CD4-positive, alpha-beta T cell treated with Interferon gamma for 1 hour (primary cell): ENCODE measurements at regions not wholly inside any gene's neighbourhood (a gene's known extent, or its start where the extent isn't known, plus 50 kb on each side); places are given as distances from the start of the nearest gene placed in this dataset.
"Not testable (repeated sequence)": the region's sequence is repeated elsewhere in the genome, so short reads cannot be mapped to it uniquely, and the experiment has no call there.

Source experiments
- DNase-seq: peaks from one replicate; pipeline ENCODE4 v3.0.0-alpha.2; 2020

DNA sequence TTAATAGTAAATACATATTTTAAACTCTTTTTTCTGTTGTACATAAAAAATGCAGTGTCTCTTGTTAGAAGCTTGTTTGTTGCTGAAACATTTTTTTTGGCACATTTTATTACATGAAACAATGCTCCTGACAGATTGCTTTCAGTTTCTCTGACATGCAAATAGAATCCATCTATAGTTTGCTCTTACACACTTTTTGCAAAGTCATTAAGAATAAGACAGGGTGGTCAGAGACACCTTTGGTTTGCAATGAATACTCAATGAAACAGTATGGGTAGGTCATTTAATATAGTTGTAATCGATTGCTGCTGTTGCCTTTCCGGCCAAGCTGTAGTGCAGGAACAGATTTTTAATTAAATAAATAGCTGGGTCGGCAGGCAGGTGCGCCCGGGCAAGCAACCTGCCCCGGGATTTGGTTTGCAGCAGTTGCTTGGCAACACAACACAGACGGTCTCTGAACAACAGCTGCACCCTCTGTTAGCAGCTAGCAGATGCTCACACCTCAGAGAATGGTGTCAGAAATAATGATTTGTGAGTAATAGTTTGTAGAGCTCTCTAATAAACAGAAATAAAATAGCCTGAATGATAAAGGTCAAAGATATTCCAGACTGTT, 115.7 kb upstream of the CACNA2D1 start:
- DNase-seq, result no peak

DNA sequence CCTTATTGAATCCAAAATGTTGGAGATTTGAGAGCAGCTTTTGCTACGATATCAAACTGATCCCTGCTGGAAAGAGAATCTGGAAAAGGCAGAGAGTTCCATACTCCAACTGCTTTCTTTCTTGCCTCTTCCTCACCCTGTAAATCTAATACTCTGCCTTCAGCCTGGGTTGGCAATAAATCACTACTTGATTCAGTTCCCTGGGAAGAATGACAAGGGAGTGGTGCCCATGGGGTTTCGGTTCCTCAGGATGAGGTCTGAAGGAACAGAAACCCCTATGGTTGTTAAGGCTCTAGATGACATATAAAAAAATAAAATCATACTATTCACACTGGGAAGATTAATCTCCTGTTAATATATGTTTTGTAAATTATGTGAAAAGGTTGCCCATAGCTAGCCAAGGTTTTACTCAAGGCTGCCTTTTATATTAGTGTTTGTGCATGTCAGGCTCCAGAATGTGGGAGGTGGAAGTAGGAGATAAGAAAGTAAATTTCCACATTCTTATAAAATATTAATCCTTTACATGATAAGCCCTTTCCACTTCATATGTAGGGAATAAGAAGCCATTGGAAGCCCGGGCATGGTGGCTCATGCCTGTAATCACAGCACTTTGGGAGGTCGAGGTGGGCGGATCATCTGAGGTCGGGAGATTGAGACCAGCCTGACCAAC, 106.2 kb upstream of the CACNA2D1 start:
- DNase-seq, result no peak

GRCh38 chr7:82548141-82548688, 104.6 kb upstream of the CACNA2D1 start:
- DNase-seq, result no peak

DNA sequence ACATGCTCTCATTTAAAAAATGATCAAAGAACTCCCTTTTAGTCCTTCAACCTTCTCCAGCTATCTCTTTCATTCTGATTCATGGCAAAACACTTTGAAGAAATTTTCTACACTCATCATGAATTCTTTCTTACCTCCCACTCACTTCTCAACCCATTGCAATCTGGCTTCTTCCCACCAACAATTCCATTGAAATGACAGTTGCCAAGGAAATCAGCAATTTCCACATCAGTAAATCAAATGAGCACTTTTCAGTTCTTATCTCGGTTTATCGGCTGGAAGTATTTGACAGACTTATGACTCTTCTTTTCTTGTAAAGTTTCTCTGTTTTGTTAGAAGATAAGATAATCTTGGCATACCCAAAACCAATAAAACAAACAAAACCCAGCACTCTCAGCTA, 99.1 kb upstream of the CACNA2D1 start:
- DNase-seq, result no peak

GRCh38 chr7:82539969-82540368, 96.4 kb upstream of the CACNA2D1 start:
- no peak for DNase-seq

DNA sequence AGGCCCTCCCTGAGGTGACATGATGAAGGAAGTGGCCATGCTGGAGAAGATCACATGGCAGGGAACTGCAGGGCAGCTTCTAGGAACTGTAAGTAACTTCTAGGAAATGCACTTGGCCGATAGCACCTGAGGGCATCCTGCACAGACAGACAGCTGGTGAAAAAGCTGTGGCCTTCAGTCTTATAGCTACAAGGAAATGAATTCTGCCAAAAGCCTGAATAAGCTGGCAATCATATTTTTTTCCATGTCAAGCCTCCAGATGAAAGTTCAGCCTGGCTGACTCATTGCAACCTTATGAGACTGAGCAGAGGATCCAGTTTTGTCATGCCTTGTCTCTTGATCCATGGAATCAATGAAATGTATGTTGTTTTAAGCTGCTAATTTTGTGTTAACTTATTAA, 91.1 kb upstream of the CACNA2D1 start:
- no peak for DNase-seq

GRCh38 chr7:82530361-82530760, 86.8 kb upstream of the CACNA2D1 start:
- no peak for DNase-seq

GRCh38 chr7:82528577-82529310, 85.2 kb upstream of the CACNA2D1 start:
- no peak for DNase-seq

DNA sequence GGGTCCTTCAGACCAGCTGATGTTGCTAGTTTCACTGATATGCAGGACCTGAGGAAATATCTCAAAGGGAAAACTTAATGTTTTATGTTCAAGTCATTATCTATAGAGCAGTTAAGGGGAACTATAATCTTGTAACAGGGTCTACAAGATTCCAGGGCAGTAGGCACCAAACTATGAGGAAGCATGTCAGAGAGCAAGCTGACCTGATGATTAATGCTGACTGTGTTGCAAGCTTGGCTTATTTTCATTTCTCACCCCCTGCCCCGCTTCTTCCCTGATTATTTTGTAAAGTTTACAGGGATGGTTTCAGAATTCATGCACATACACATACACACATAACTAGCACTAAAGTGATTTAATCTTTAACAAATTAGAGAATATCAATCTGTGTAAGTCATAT, 84.3 kb upstream of the CACNA2D1 start:
- DNase-seq, result no peak

DNA sequence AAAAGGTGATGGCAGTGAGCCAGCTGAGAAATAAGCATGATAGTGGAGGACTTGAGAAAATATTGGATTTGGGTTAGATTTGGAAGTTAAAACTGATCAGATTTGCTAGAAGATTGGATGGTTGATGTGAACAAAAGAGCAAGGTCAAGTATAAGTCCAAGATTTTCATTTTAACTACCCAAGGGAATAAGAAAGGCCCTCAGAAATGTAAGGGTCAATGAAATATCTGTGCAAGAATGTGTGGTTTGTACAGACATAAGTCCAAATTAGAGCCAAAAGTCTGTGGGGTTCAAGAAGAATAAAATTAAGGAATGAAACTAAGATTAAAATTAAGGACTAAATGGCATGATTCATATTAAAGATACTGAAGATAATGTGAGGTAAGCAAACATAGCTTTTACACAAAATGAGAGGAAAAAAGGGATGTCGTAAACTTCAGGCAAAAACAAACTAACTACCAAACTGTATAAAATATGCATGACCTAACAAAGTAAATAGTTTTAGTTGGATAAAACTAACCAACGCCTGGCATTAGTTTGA, 78.4 kb upstream of the CACNA2D1 start:
- no peak for DNase-seq

GRCh38 chr7:82517050-82517449, 73.5 kb upstream of the CACNA2D1 start:
- no peak for DNase-seq

DNA sequence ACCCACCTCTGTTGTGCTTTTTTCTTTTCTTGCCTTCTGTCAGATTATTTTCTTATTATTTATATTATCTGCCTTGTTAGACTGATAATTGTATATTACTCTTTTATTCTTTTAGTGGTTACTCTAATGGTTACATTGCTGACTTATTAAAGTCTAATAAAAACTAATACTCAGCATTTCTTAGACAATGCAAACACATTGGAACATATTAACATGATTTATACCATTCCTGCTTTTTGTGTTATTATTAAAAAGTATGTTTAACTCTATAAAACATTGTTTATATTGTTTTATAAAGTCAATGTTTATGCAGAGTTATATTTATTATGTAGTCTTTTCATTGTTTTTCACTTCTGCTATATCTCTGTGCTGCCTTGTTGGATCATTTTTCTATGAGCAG, 68.0 kb upstream of the CACNA2D1 start:
- DNase-seq, result no peak

GRCh38 chr7:82507976-82508677, 64.5 kb upstream of the CACNA2D1 start:
- no peak for DNase-seq

GRCh38 chr7:82507365-82507975, 63.9 kb upstream of the CACNA2D1 start:
- DNase-seq, result no peak

GRCh38 chr7:82506702-82507101, 63.1 kb upstream of the CACNA2D1 start:
- DNase-seq, result no peak

GRCh38 chr7:82506208-82506607, 62.6 kb upstream of the CACNA2D1 start:
- no peak for DNase-seq

- DNase-seq, result no peak
Observed at GRCh38 chr7:82501346-82501745, 57.8 kb upstream of the CACNA2D1 start.

DNA sequence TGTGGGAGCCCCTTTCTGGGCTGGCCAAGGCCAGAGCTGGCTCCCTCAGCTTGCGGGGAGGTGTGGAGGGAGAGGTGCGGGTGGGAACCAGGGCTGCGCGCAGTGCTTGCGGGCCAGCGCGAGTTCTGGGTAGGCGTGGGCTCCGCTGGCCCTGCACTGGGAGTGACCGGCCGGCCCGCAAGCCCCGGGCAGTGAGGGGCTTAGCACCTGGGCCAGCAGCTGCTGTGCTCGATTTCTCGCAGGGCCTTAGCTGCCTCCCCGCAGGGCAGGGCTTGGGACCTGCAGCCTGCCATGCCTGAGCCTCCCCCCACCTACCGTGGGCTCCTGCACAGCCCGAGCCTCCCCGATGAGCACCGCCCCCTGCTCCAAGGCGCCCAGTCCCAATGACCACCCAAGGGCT, 56.0 kb upstream of the CACNA2D1 start:
- not testable (repeated sequence) for DNase-seq

DNA sequence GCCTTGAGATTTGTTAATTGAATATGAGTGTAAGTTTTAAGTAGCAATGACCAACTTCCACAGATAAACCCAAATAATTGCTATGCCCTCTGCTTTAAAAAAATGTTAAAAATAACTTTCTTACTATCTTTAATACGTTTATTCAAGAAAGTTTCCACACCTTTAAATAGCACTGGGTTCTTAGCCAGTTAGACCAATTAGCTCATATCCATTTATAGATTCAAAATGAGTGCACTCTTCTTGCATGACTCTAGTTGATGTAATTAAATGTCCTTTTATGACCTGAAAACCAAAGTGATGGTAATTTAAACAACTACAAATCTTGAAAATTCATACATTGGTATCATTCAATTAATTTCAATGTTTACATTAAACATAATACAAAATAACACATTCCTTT, 50.8 kb upstream of the CACNA2D1 start:
- DNase-seq, result no peak
